Activated CD4-positive, alpha-beta memory T cell treated with anti-CD3 and anti-CD28 coated beads, Interleukin-2, amount 10 ng/mL, durations not matched to agents 7 days and 5 days (primary cell): ENCODE measurements at regions not wholly inside any gene's neighbourhood (a gene's known extent, or its start where the extent isn't known, plus 50 kb on each side); places are given as distances from the start of the nearest gene placed in this dataset.
A peak's percentile ranks its signal among the peaks of the same experiment; 100 is the strongest.

Source experiments
- CTCF ChIA-PET: fragments of 350-600 bp; sonication (Branson Sonifier 250); formaldehyde crosslinking; loops from one replicate; lab custom pipeline; 2021; ENCODE audit warnings: antibody characterized with exemption, inconsistent platforms; lab: Charles Lee
- POLR2A ChIA-PET: fragments of 350-600 bp; sonication (Branson Sonifier 250); formaldehyde crosslinking; loops from one replicate; lab custom pipeline; 2021; ENCODE audit warnings: antibody characterized with exemption; lab: Charles Lee
- DNase-seq: peaks from one replicate; pipeline ENCODE4 v3.0.0-alpha.2; 2020
- H3K27ac Mint-ChIP-seq: one replicate; pipeline ENCODE4 v1.8.0; 2021; ENCODE audit warnings: mild to moderate bottlenecking, mixed read lengths
- H3K27me3 Mint-ChIP-seq: one replicate; pipeline ENCODE4 v1.8.0; 2021; ENCODE audit warnings: mixed read lengths
- H3K36me3 Mint-ChIP-seq: one replicate; pipeline ENCODE4 v1.8.0; 2021; ENCODE audit warnings: low read depth, mixed read lengths
- H3K4me1 Mint-ChIP-seq: one replicate; pipeline ENCODE4 v1.8.0; 2021; ENCODE audit warnings: mixed read lengths
- H3K4me3 Mint-ChIP-seq: one replicate; pipeline ENCODE4 v1.8.0; 2021; ENCODE audit warnings: mild to moderate bottlenecking, mixed read lengths
- H3K9me3 Mint-ChIP-seq: one replicate; pipeline ENCODE4 v1.8.0; 2021; ENCODE audit warnings: mixed read lengths

DNA sequence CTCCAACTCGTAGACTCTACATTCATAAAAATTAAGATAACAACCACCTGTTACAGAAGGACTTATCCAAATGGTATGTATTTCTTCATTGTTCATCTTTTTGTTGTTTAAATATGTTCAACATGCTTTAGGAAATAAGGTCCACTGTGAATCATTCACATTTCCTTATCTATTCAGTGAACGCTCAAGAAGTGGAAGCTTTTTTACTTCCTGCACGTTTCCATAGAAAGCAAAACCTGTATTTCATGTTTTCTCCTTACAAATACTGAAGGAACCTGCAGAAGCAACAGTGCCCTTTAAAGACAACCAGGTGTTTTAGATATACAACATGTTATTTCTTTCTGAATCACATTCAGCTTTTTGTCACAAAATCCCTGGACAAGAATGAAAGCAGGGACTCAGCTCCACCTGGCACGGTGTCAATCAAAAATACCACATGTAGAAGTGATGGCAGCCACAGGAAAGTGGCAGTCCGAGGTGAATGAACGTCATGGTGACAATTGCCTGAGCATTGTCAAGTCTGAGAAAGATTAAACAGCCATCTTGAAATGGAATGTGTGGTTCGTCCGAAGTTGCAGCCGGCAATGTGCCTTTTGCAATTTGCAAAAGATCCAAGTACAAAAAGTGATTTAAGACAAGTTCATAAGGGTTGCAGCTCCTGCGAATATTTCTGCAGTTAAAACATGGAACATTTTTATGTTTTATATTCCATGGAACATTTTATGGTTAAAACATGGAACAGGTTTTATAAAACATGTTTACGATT lies 66.7 kb upstream of the RIPOR2 start:
- ChIA-PET POLR2A (interaction anchor here (1.0 kb wide), 1 partner anchor 11 kb away, joined by 3 read pairs; no protein-coding TSS in a partner anchor), CTCF (interaction anchor here (1.1 to 3.4 kb wide), 3 partner anchors 11 to 69 kb away, joined by 4 to 16 read pairs (median 4); no protein-coding TSS in a partner anchor)
- no peak for DNase-seq
- Mint-ChIP-seq H3K27ac (no peak overlapping the region), H3K9me3 (no peaks in the 10 kb centered on the region), H3K27me3 (no peaks in the 10 kb centered on the region), H3K36me3 (peaks cover 42% of the 10 kb centered on the region), H3K4me3 (no peak overlapping the region), H3K4me1 (peaks cover 62% of the 10 kb centered on the region)

- Mint-ChIP-seq H3K27me3 (no peaks in the 10 kb centered on the region), H3K27ac (no peak overlapping the region), H3K9me3 (no peaks in the 10 kb centered on the region), H3K4me3 (no peak overlapping the region), H3K36me3 (peaks cover 43% of the 10 kb centered on the region), H3K4me1 (peaks cover 73% of the 10 kb centered on the region)
- ChIA-PET POLR2A (interaction anchor here (2.2 to 6.1 kb wide), 6 partner anchors 13 to 146 kb away, joined by 6 to 120 read pairs (median 22); partner anchors contain the start of gene RIPOR2), CTCF (interaction anchor here (1.2 to 7.2 kb wide), 4 partner anchors 13 to 148 kb away, joined by 6 to 72 read pairs (median 27); partner anchors contain the start of gene RIPOR2)
- no peak for DNase-seq
Observed at GRCh38 chr6:25004357-25004756, 68.6 kb upstream of the RIPOR2 start.

DNA sequence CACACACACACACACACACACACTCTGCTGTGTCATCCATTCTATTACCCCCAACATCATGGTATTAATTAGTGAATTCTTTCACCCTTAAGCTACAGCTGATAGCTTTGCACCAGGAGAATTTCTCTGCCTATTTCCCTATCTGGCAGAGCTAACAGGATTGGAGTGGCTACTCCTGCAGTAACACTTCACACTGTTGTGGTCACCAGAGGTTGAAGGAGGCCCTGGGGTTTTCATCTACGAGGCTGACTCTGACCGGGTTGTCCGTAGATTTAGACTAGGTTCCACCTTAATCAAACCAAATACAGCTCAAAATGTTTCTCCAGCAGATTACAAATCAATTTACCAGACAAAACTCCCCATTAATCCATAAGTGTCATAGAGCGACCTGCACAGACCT lies 69.2 kb upstream of the RIPOR2 start:
- no peaks in the 10 kb centered on the region for H3K27me3 Mint-ChIP-seq
- DNase-seq: no peak
- H3K9me3 Mint-ChIP-seq: no peaks in the 10 kb centered on the region
- H3K4me3 Mint-ChIP-seq: no peak overlapping the region
- H3K4me1 Mint-ChIP-seq: peaks cover 77% of the 10 kb centered on the region
- CTCF ChIA-PET: interaction anchor here (1.0 to 7.2 kb wide), 7 partner anchors 9 to 79 kb away, joined by 3 to 72 read pairs (median 4); partner anchors contain the start of gene RIPOR2
- POLR2A ChIA-PET: interaction anchor here (1.0 to 6.1 kb wide), 10 partner anchors 10 to 147 kb away, joined by 3 to 120 read pairs (median 19); partner anchors contain the start of gene RIPOR2
- peaks cover 44% of the 10 kb centered on the region for H3K36me3 Mint-ChIP-seq
- no peak overlapping the region for H3K27ac Mint-ChIP-seq

DNA sequence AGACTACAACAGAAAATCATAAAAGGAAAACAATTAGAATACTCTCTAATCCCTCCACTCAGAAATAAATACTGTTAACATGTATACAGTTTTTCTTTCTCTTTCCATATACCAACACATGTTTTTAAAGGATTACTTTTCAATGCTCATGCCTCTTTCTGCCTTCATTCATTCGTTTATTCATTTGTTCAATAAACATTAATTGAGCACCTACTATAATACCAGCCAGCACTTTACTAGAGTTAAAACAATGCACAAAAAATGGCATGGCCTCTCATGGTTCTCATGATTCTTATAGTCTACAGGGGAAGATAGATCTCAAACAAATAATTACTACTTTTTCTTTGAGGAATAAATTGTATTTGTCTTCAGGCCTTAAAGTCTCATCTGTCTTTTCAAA lies 70.3 kb upstream of the RIPOR2 start:
- Mint-ChIP-seq H3K4me1 (peaks cover 76% of the 10 kb centered on the region), H3K27me3 (no peaks in the 10 kb centered on the region), H3K9me3 (no peaks in the 10 kb centered on the region), H3K36me3 (peaks cover 38% of the 10 kb centered on the region), H3K27ac (peak overlapping the region; percentile 92), H3K4me3 (no peak overlapping the region)
- ChIA-PET POLR2A (interaction anchor here (0.9 to 6.1 kb wide), 23 partner anchors 8 to 287 kb away, joined by 3 to 120 read pairs (median 6); partner anchors contain the start of genes C6orf62 and RIPOR2), CTCF (interaction anchor here (1.0 to 7.2 kb wide), 13 partner anchors 10 to 150 kb away, joined by 3 to 72 read pairs (median 5); partner anchors contain the start of gene RIPOR2)
- no peak for DNase-seq

- Mint-ChIP-seq H3K9me3 (no peaks in the 10 kb centered on the region), H3K27me3 (no peaks in the 10 kb centered on the region), H3K27ac (peak overlapping the region; percentile 92), H3K4me3 (peak overlapping the region; percentile 50), H3K36me3 (peaks cover 38% of the 10 kb centered on the region), H3K4me1 (peaks cover 79% of the 10 kb centered on the region)
- POLR2A ChIA-PET: interaction anchor here (0.7 to 6.1 kb wide), 27 partner anchors 9 to 287 kb away, joined by 3 to 120 read pairs (median 5); partner anchors contain the start of genes C6orf62 and RIPOR2
- CTCF ChIA-PET: interaction anchor here (1.0 to 7.2 kb wide), 12 partner anchors 12 to 150 kb away, joined by 3 to 72 read pairs (median 6); partner anchors contain the start of gene RIPOR2
- DNase-seq: peak; percentile 75
Observed at GRCh38 chr6:25006565-25007001, 70.8 kb upstream of the RIPOR2 start.

DNA sequence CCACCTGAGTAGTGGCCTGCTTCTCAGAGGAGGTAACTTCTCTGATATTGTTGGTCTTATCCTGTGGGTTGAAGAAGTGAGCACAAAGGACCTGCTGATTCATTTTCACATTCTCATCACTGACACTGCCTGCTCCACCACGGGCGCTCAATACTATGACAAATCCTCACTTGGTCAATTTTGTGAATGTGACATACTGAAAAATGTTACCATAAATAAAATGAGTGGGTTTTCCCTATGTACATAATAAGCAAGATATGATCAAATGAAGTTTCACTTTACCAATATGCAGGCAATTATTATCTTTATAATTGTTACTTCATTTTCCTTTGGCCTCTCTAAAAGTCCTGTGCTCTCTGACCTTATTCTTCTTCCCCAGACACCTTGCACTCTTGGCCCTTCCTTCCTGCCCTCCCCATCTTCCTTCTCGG lies 71.5 kb upstream of the RIPOR2 start:
- no peaks in the 10 kb centered on the region for H3K27me3 Mint-ChIP-seq
- no peaks in the 10 kb centered on the region for H3K9me3 Mint-ChIP-seq
- peak overlapping the region; percentile 50 for H3K4me3 Mint-ChIP-seq
- peaks cover 38% of the 10 kb centered on the region for H3K36me3 Mint-ChIP-seq
- CTCF ChIA-PET: interaction anchor here (1.0 to 7.2 kb wide), 11 partner anchors 11 to 151 kb away, joined by 3 to 72 read pairs (median 7); partner anchors contain the start of gene RIPOR2
- peak overlapping the region; percentile 92 for H3K27ac Mint-ChIP-seq
- POLR2A ChIA-PET: interaction anchor here (0.7 to 6.1 kb wide), 20 partner anchors 8 to 288 kb away, joined by 3 to 120 read pairs (median 6); partner anchors contain the start of genes C6orf62 and RIPOR2
- H3K4me1 Mint-ChIP-seq: peaks cover 79% of the 10 kb centered on the region
- DNase-seq: peak; percentile 66

GRCh38 chr6:25008707-25009392 lies 73.1 kb upstream of the RIPOR2 start:
- Mint-ChIP-seq H3K9me3 (no peaks in the 10 kb centered on the region), H3K27me3 (no peaks in the 10 kb centered on the region), H3K27ac (peak overlapping the region; percentile 79), H3K4me3 (peak overlapping the region; percentile 22), H3K36me3 (peaks cover 32% of the 10 kb centered on the region), H3K4me1 (peaks cover 80% of the 10 kb centered on the region)
- CTCF ChIA-PET: interaction anchor here (1.0 to 7.2 kb wide), 6 partner anchors 10 to 152 kb away, joined by 4 to 72 read pairs (median 14); partner anchors contain the start of gene RIPOR2
- POLR2A ChIA-PET: interaction anchor here (0.6 to 6.1 kb wide), 10 partner anchors 9 to 152 kb away, joined by 3 to 120 read pairs (median 8); partner anchors contain the start of gene RIPOR2
- DNase-seq: no peak

GRCh38 chr6:25009393-25009710 lies 73.6 kb upstream of the RIPOR2 start:
- CTCF ChIA-PET: interaction anchor here (1.0 to 7.2 kb wide), 6 partner anchors 9 to 153 kb away, joined by 4 to 72 read pairs (median 14); partner anchors contain the start of gene RIPOR2
- peaks cover 76% of the 10 kb centered on the region for H3K4me1 Mint-ChIP-seq

DNA sequence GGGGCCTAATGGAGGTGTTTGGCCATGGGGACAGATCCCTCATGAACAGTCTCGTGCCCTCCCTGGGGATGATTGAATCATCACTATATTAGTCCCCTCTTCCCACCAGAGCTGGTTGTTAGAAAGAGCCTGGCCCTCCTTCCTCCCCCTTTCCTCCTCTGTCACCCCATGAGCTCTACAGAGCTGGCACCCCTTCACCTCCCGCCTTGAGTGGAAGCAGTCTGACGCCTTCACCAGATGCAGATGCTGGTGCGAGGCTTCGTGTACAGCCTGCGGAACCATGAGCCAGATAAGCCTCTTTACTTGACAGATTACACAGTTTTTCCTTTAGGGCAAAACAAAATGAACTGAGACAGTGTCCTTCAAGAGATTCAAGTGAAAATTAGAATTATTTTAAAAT lies 74.4 kb upstream of the RIPOR2 start:
- no peaks in the 10 kb centered on the region for H3K27me3 Mint-ChIP-seq
- peaks cover 30% of the 10 kb centered on the region for H3K36me3 Mint-ChIP-seq
- H3K27ac Mint-ChIP-seq: no peak overlapping the region
- no peaks in the 10 kb centered on the region for H3K9me3 Mint-ChIP-seq
- ChIA-PET POLR2A (interaction anchor here (1.4 to 6.1 kb wide), 6 partner anchors 7 to 81 kb away, joined by 4 to 120 read pairs (median 9); partner anchors contain the start of gene RIPOR2), CTCF (interaction anchor here (2.4 to 7.2 kb wide), 5 partner anchors 8 to 154 kb away, joined by 12 to 72 read pairs (median 15); partner anchors contain the start of gene RIPOR2)
- H3K4me1 Mint-ChIP-seq: peaks cover 76% of the 10 kb centered on the region
- DNase-seq: no peak
- H3K4me3 Mint-ChIP-seq: no peak overlapping the region

More at GRCh38 chr6:25009393-25009710, 73.6 kb upstream of the RIPOR2 start:
- Mint-ChIP-seq H3K27ac (peak overlapping the region; percentile 79), H3K36me3 (peaks cover 30% of the 10 kb centered on the region), H3K9me3 (no peaks in the 10 kb centered on the region), H3K27me3 (no peaks in the 10 kb centered on the region), H3K4me3 (peak overlapping the region; percentile 22)
- POLR2A ChIA-PET: interaction anchor here (0.6 to 6.1 kb wide), 10 partner anchors 8 to 153 kb away, joined by 3 to 120 read pairs (median 8); partner anchors contain the start of gene RIPOR2
- DNase-seq: no peak

GRCh38 chr6:25010902-25011625 lies 75.3 kb upstream of the RIPOR2 start:
- H3K4me3 Mint-ChIP-seq: no peak overlapping the region
- peaks cover 74% of the 10 kb centered on the region for H3K4me1 Mint-ChIP-seq
- CTCF ChIA-PET: interaction anchor here (1.5 kb wide), 1 partner anchor 20 kb away, joined by 4 read pairs; no protein-coding TSS in a partner anchor
- peaks cover 33% of the 10 kb centered on the region for H3K36me3 Mint-ChIP-seq
- no peaks in the 10 kb centered on the region for H3K9me3 Mint-ChIP-seq
- H3K27me3 Mint-ChIP-seq: no peaks in the 10 kb centered on the region
- H3K27ac Mint-ChIP-seq: no peak overlapping the region
- no peak for DNase-seq
- POLR2A ChIA-PET: no interaction called here

DNA sequence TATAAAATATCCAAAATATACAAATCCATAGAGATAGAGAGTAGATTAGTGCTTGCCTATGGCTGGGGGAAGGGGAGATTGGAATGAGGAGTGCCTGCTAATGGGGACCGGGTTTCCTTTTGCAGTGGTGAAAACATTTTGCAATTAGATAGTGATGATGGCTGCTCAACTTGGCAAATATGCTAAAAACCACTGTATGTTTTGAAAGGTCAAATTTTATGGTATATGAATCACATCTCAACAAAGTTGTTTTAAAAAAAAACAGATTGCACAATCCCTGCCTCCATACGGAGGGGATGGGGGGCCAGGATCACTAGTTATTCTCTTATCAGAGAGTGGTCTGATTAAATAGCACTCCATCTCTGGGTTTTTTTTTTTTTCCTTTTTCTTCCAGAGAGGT lies 76.9 kb upstream of the RIPOR2 start:
- Mint-ChIP-seq H3K4me1 (peaks cover 69% of the 10 kb centered on the region), H3K27ac (no peak overlapping the region), H3K27me3 (no peaks in the 10 kb centered on the region), H3K4me3 (no peak overlapping the region), H3K9me3 (no peaks in the 10 kb centered on the region), H3K36me3 (peaks cover 24% of the 10 kb centered on the region)
- DNase-seq: no peak
- ChIA-PET CTCF (interaction anchor here (1.2 to 3.8 kb wide), 5 partner anchors 14 to 156 kb away, joined by 3 to 20 read pairs (median 10); no protein-coding TSS in a partner anchor), POLR2A (no interaction called here)
